HG02870 (cell line): ENCODE measurements at regions not wholly inside any gene's neighbourhood (a gene's known extent, or its start where the extent isn't known, plus 50 kb on each side); places are given as distances from the start of the nearest gene placed in this dataset.

ENCODE experiments used
- ATAC-seq: cut with Tn5 transposase; IDR thresholded peaks from one replicate; pipeline ENCODE4 v1.9.1; 2021; ENCODE audit warnings: mild to moderate bottlenecking, moderate library complexity; ENCODE audit not compliant: unreplicated experiment

GRCh38 chr20:24773168-24773567 is 175.9 kb upstream of the CST7 start:
- no peak for ATAC-seq

DNA sequence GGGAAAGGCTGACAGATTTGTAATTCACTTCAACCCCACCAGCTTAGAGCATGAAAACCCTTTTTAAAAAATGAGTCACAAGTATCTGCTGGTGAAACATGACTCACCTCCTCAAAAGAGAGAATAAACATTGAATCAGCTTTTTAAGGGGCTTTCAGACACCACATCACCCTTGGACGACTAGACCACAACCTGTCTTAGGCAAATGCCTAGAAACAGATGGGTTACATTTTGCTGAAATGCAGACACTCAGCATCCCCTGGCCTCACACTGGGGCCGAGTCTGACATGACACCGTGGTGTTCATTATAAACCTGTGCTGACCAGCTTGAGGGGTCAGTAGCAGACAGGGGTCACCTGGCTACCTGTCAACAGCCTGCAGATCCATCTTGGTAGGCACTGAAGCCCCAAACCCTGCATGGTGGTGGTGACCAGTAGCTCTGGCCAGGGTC is 175.3 kb upstream of the CST7 start:
- ATAC-seq, result peak; percentile 75

GRCh38 chr20:24775966-24776365 is 173.1 kb upstream of the CST7 start:
- ATAC-seq, result no peak

DNA sequence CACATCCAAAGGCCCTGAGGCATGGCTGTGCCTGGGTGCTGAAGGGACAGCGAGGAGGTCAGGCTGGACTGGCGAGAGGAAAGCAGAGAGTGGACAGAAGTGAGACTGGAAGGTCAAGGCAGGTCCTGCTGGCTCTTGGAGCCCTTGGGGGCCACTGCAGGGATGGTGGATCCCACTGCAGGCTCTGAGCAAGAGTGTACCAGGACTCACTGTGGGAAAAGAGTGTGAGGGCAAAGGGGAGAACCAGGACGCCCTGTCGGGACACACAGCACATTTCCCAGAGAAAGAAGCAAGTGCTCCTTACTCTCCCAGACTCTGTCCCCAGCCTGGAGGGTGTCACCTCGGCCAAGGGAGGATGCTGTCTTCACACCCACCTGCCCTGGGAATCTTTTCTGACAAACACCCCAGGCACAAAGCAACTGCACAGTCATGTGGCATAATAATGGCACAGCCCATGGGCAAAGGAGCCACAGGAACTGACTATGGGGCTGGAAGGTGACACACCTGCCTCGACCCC is 172.3 kb upstream of the CST7 start:
- ATAC-seq, result no peak

DNA sequence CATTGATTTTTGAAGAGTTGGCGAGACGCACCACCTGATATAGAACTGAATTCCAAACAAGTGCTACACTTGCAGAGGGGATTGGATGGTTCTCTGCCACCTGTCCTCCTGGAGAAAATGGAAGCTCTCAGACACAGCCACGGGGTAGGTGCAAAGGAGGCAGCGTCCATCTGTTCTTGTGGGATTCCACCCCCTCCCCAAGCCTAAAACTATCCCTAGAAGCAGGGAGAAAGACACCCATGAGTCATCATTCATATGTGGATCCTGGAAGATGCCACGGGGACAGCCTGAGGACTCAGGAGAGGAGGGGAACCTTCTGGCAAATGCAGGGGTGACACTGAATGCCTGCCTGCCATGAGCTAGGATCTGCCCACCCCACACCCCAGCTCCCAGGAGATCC is 171.3 kb upstream of the CST7 start:
- no peak for ATAC-seq

GRCh38 chr20:24778585-24779031 is 170.5 kb upstream of the CST7 start:
- ATAC-seq, result no peak

DNA sequence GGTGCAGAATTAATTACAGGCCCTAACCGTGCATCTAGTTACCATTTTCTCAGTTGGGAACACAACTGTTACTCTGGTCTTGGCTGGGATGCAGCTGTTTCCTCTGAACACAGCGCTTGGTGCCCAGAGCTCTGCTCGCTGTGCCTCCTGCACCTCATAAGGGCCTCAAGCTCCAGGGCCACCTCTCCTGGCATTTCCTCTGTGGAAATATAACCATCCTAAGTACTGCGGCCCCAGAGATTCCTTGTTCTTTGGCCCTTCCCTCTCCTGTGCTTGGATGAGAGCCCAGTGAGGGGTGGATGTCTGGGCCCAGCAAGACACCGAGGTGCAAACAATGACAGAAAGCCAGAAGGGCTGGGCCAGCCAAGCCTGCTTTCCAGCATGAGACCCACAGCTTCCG is 169.9 kb upstream of the CST7 start:
- ATAC-seq, result no peak

DNA sequence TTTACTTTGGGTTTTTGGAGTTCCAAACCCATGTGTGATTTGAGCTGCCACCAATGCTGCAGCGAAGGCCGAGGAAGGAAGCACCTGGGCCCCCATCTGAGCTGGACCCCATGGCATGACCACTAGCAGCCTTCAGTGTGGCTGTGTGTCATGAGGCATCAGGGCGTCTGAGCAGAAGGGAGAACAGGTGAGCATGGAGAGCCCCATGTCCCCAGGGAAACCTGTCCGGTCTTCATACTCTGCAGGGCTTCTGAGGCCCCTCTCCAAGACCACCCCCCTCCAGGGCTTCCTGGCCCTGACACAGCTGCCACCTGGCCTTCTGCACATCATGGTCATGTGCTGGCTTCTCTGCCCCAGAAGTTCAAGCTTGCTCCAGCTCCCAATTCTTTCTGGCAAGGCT is 169.1 kb upstream of the CST7 start:
- ATAC-seq, result no peak

DNA sequence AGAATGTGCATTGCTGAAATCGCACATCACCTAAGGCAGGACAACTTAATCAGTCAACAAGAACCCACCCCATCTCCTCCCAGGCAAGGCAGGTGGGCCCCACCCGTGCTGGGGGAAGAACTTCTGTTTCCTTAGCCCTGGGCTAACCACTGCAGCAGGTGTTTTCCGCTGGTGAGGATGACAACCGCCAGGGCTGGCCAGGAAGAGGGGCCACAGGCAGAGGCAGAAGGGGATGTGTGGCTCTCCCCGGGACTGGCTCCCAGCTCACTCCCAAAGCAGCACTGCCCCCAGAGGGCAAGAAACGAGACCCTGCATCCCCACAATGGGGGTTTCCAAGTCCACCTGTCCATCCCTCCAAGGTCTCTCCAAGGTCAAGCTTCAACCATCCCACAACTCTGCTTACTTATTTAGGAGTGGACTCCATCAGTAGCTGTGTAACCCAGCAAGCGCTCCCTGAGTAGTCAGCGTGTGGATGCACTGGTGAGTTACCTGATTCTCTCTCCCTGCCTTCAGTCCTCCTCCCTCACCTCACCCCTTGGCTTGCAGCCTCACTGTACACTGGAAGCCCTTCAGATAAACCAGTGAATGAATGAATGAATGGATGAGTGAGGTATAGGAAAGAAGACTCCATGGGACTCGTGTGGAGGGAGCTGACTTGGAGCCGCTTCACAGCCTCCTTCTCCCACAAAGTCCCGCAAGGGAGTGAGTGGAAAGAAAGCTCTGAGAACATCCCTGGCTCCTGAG is 168.2 kb upstream of the CST7 start:
- ATAC-seq, result no peak

DNA sequence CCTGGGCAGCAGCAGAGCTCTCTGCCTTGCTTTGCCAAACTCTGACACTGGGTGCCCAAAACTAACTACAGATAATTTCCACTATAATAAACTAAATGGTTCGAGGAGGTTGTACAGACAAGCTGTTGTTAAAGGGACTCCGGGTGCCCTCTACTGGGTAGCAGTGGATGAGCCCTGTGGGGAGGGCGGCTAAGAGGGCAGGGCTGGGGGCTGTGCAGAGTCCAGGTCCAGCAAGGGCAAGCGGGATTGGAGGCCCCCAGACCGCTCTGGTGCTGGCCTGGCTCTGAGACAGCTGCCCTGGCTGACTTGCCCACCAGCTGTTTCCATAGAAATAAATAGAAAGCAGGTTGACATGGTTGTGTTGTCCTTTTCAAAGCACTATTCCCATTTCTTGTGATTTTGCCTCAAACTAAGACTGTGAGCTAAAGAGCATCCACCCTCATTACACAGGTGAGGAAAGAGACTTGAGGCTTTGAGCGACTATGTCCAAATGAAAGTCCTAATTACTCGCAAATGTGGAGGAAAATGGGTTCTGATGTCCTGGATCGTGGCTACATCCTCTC is 167.6 kb upstream of the CST7 start:
- no peak for ATAC-seq

- ATAC-seq, result no peak
Observed at GRCh38 chr20:24782301-24782700, 166.8 kb upstream of the CST7 start.

- no peak for ATAC-seq
Observed at GRCh38 chr20:24782801-24783630, 166.1 kb upstream of the CST7 start.

DNA sequence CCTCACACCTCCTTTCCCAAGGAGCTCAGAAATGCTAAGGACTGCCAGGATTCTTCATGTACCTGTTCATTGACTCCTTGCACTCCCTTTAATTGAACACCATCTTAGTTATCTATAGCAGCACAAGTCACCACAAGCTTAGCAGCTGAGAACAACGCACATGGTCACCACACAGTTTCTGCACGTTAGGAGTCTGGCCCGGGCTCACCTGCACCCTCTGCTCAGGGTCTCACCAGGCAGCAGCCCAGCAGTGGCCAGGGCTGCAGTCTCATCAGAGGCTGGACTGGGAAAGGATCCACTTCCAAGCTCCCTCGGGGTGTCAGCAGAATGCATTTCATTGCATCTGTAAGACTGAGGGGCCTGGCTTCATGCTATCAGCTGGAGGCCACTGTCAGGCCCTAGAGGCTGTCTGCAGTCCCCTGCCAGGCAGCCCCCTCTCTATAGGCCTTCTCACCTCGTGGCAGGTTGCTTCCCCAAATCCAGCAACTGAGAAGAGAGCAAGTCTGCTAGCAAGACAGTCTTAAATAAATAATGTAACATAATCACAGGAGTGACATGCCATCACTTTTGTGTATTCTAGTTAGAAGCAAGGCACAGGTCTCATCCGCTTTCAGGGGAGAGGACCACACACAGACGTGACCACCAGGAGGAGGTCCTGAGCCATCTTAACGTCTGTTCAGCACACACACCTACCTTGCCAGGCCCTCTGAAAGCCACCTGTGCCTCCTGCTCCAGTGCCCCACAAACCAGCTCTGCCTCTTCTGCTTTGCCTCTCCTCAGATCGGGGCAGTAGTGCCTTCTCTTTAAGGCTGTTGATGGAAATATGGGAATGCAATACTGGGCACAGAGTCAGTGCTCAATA is 165.2 kb upstream of the CST7 start:
- peak; percentile 63 for ATAC-seq

- no peak for ATAC-seq
Observed at GRCh38 chr20:24784607-24785006, 164.5 kb upstream of the CST7 start.

DNA sequence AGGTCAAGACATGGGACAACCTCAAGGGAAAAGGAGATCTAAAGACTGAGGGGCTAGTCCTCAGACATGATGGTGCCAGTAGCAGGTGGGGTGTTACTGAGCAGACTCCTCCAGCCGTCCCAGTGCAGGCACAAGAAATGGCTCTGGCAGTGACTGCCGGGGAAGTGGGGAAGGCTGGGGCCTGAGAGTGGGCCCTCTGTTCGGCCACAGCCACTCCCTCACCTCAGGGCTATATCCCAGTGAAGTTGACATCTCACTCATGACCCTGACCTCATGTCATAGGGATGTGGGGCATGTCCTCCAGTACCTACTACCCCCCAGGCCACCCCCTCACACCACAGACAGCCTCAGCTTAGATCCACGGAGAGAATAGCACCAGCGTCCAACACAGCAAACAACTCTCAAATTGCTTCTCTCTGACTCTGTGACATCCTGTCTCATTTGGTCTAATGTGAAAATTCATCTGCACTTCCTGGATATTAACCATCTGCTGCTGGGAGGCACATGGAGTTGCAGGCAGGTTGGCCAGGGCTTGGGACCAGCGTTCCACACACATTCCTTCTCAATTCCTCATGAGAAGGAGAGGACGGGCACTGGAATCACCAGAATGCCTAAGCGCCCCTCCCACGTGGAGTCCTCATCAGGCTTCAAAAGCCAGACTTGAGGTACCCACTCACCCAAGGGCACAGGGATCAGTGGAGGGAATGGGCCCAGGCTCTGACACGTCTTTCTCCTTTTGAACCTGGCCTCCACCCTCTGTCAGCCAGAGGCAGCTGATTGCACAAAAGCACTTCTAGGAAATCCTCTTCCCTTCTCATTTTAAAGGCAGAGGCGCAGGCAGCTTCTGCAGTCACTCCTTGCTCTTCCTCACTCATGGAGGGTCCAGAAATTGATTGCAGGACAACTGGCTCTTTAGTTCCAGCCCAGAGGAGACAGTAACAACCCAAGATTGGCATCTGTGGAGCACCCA is 163.6 kb upstream of the CST7 start:
- no peak for ATAC-seq

GRCh38 chr20:24786111-24786495 is 163.0 kb upstream of the CST7 start:
- ATAC-seq, result no peak

DNA sequence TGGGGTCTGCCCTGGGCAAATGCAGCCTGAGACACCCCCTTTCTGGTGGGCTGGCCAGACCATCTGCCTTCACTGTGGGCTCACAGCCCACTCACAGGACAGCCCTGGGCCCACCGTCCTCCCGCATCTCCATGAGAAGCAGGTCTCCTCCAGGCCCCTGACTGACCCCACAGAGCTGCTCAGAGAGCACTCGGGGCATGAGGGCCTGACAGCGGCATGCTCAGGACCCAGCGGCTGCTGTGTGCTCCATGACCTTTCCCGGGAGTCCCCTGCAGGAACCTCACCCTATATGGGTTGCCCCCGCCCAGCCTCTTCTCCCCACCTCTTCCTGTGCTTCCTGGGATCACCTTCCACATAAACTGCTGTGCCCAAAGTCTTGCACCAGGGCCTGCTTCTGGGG is 162.4 kb upstream of the CST7 start:
- ATAC-seq, result no peak

GRCh38 chr20:24787071-24787470 is 162.0 kb upstream of the CST7 start:
- no peak for ATAC-seq

- ATAC-seq, result no peak
Observed at GRCh38 chr20:24787621-24788020, 161.4 kb upstream of the CST7 start.

DNA sequence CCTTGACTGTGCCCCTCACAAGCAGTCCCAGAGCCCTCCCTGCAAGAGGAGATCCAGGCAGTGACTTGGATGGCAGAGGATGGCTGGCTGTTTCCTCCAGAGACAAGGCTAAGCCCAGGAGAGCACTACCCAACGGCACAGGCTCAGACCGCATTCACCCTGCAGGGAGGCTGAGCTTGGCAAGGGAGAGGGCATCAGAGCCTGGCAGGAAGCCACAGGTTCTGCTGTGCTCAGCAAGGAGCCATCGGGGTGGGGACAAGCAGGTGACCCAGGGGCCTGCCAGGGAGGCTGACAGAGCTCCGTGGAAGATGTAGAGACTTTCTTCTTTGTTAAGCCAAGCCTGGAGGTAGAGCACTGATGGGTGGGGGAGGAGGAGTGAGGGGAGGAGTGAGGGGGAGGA is 159.2 kb upstream of the CST7 start:
- no peak for ATAC-seq
